GM19328 (cell line): ENCODE measurements at regions not wholly inside any gene's neighbourhood (a gene's known extent, or its start where the extent isn't known, plus 50 kb on each side); places are given as distances from the start of the nearest gene placed in this dataset.
"Not testable (repeated sequence)": the region's sequence is repeated elsewhere in the genome, so short reads cannot be mapped to it uniquely, and the experiment has no call there.

ENCODE experiments used
- ATAC-seq: cut with Tn5 transposase; IDR thresholded peaks from one replicate; pipeline ENCODE4 v1.9.1; 2021; ENCODE audit warnings: mild to moderate bottlenecking, moderate library complexity; ENCODE audit not compliant: unreplicated experiment

DNA sequence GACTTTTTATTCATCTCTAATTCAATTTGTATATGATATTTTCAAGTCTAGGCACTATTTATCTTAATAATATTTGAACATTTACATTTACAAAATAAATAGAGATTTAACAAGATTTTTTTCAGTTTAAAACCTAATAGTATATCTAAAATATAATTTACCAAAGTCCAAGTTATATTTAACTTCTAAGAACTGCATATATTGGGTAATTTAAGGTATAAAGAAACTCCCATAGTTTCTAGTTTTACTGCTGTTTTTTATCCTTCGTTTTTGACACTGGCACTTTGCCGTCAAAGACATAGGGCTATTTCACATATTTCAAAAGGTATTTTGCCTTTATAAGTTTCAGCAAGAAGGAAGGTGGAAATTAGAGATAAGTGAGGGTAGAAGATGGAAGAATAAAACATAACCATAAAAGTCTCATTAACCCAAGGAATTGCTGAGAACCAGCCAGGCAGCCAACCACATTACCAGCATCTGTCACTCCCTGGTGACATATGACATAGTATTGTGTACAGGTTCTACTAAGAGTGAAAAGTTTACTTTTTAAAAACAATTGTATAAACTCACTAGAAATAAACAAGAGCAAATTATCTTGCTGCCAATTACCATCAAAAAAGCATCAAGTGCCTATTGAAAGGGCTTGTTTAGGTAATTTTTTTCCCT lies 251.5 kb downstream of the NSUN3 start:
- ATAC-seq, result no peak

DNA sequence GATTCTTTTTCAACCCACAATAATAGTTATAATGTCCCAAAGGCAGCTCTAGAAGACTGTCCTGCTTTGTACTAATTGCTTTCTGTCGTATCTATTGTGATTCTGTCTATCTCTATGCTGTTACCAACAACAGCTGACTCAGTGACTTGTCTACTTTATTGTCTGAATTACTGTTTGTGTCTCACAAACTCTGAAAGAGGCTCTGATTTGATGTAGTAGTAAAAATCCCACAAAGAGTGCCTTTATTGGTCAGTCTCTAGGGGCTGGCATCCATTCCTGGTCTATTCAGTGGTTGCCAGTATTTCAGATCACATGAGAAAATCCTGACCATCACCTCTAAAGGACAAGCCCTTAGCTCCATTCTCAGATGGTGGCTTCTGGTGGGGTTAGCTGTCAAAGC lies 254.2 kb downstream of the NSUN3 start:
- ATAC-seq, result no peak

DNA sequence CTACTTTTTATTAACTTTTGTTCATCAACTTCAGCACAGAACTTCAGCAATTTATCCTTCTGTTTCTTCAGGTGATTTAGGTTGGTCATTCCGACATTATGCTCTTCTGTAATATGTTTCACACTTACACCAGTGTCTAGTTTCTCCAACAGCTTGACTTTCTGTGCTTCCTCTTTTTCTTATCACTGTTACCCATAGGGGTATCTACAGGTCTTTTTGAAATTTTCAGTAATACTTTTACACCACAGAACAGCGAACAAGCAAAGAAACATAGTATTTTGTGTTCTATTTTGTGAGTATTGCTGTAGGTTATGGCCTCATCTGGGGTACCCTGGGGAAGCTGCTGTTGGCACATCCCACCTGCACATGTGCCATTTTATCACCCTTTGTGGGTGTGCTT lies 260.7 kb downstream of the NSUN3 start:
- ATAC-seq, result no peak

DNA sequence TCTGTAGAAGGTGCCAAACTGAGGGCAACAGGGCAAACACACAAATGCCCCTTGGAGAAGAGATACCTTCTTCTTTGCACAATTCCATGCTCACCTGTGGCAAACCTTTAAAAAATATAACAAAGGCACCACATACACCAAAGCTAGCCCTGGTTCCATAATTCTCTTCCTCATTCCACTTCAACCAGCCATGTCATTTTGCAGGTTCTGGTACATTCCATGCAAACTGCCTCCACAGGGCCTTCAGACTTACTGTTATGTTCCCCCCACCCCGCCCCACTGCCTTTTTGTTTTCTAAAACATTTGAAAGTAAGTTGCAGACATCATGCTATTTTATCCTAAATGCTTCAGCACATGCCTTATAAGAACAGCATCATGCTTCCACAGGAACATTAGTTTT lies 269.0 kb downstream of the NSUN3 start:
- ATAC-seq, result no peak

DNA sequence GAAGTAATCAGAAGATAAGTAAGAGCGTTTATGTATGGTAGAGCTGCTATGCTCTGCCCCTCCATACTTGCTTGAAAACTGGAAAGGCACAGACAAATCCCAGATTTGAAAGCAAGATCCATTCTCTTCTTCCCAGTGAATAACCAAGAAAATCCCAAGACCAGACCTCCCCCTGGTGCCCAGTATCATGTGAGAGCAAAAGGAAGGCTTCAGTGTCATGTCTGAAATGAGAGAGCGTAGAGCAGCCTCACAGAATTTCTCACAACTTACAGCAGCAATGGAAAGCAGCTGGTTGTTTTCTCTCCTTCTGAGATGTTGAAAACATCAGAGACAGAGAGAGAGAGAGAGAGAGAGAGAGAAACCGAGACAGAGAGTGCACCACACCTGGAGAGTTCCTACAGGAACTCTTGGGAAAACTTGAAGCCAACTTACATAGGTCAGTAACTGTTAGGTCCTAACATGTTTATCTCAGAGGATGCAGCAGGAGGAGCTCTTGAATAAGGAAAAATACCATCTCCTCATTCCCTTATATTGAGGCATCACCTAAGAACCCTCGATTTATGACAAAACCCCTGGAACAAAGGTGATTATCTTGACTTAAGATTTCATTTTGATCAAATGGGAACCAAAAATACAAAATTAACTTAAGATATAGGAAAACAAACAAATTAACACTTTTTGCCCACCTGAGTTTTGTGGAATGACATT lies 273.3 kb downstream of the NSUN3 start:
- no peak for ATAC-seq

DNA sequence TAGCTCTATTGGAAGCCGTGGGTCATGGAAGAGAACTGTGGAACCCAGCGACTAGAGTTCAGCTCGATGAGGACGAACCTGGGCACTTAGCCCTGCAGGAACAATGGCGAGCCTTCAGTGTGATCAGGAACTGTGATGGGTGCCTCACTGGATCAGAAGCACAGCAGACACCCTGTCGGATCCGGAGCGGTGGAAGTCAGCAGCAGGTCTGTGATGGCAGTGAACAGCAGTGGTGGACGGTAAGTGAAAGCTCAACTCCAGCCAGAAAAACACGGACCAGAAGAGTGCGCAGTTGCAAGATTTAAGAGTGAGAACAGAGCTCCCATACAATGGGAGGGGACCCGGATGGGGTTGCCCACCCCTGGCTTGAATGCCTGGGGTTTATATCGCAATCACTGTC lies 282.2 kb downstream of the NSUN3 start:
- no peak for ATAC-seq

DNA sequence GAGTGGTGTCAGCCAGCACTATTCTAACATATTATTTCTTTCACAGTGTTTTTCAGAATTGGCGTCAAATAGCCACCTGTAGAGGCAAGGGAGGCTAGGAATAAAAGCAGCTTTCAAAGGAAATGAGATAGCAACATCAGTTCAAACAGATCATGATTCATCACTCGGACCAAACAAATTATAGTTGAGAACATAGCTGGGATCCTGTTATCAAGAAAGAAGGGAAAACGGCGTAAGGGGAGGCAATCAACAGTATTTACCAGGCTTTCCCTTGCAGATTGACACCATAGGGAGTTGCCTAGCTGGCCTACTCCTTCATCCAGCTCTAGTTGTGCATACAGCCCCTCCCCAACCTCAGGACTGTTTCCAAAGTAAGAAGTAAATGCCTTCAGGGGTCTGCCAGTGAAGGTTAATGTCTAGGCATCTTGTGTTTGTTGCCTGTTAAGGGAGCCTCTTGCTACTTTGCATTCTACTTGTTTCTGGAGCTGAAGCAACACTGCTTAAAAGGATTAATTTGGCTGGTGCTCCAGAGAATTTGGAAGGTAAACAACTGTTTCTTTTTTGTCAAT lies 286.5 kb downstream of the NSUN3 start:
- ATAC-seq, result no peak

DNA sequence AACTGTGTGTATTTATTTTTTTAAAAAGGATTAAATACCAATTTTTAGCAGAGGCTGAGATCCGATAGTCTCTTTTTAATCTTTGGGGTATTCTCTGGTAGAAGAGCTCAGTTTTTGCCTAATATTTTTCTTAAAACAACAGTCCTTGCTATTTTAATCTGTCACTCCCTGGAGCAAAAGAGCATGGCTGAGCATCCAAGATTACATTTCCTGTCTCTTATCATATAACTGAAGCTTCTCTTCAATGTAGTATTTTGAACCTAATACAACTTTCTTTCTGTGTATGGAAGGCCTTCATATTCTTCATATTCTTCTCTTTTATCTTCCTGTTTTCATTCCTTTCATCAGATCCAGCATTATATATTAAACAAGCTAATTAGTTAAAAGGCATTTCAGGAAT lies 293.7 kb downstream of the NSUN3 start:
- no peak for ATAC-seq

DNA sequence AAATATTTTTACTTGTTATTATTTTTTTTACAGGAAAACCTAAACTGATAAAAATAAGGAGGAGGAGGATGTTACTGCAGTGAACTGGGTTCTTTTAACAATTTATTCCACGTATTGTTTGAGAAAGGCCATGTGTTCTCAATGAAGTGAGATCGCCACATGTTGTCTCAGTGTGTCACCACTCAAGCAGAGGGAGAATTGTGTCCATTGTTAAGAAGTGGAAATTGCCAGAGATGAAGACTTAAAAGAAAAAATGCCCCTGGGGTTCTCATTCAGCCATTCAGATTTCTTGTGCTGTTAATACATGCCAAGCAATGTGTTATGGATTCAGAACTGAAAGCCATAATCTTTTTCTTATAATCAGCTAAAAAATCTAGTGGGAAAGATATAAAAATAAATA lies 297.1 kb downstream of the NSUN3 start:
- ATAC-seq, result no peak

DNA sequence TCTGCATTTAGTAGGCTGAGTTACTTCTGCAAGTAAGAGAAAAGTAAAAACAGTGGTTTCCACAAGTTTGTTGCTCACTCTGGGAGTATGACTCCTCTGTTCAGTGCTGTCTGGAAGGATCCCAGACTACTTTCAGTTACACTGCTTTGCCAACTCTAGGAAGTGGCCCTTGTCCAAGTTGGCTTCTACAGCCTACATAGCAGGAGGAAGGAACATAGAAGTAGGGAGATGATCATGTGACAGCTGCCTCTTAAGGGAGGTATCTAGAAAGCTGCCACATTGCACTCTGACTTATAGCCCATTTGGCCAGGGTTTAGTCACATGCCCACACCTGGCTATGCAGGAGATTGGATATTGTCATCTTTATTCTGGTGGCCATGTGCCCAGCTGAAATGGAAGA lies 298.1 kb downstream of the NSUN3 start:
- ATAC-seq, result no peak

DNA sequence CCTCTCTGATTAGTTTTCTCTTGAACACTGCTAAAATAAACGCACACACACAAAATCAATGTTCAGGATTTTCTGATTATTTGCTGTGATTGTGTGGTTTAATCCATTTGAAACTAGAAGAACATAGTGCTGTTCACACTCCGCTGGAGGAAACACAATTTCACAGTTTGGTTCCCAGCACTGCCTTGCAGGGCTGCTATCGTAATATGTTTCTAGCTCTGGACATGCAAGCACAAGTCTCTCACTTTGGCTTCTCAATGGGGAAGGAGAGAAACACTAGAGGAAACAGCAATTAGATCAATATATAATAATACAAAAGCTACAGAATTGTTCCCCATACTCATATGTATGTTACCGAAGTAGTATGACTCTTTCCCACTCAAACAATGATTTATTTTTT lies 299.5 kb downstream of the NSUN3 start:
- no peak for ATAC-seq

DNA sequence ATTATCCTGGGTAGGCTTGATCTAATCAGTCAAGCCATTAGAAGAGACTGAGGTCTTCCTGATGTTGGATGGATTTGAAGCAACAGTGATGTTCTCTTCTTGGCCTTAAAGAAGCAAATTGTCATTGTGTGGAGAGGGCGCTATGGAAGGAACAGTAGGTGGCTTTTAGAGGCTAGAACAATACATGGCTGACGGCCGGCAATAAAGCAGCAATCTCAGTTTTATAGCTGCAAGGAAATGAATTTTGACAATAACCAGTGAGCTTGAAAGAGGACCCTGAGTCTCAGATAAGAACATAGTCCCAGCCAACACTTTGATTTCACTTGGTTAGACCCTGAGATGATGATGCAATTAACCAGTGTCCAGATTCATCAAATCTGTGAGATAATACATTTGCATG lies 302.1 kb downstream of the NSUN3 start:
- no peak for ATAC-seq

DNA sequence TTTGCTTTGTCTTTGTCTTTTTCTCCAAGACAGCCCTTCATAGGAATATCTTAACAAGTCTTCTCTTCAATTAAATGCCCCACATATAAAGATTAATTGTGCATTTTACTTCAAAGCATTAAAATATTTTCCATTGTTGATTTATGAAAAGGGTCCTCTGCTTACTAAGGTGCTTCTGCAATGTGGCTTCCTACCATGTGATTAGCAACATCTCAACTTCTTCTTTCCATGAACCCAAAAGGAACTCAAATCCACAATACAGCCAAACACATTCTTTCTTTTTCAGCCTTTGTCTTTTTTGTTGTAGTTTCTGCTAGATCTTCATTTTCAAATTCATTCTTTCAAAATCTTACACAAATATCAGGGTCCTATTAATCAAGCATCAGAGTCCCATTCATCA lies 309.2 kb downstream of the NSUN3 start:
- ATAC-seq, result no peak

DNA sequence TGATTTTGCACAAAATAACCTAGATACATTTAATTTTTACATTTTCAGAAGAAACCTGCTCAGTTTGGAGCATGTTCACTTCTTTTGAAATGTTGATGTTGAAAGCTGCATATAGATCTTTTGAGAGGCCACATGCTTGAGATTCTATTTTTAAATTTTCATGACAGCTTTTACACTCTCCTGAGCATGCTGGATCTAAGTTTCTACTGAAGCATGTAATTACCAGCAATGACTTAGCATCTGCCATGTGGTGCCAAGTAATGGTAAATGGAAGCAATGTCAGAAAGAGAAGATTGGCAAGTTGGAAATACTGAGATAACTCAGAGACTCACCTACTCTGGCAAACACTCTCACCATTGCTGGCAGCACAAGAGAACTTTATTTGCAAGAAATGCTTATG lies 310.6 kb downstream of the NSUN3 start:
- no peak for ATAC-seq

DNA sequence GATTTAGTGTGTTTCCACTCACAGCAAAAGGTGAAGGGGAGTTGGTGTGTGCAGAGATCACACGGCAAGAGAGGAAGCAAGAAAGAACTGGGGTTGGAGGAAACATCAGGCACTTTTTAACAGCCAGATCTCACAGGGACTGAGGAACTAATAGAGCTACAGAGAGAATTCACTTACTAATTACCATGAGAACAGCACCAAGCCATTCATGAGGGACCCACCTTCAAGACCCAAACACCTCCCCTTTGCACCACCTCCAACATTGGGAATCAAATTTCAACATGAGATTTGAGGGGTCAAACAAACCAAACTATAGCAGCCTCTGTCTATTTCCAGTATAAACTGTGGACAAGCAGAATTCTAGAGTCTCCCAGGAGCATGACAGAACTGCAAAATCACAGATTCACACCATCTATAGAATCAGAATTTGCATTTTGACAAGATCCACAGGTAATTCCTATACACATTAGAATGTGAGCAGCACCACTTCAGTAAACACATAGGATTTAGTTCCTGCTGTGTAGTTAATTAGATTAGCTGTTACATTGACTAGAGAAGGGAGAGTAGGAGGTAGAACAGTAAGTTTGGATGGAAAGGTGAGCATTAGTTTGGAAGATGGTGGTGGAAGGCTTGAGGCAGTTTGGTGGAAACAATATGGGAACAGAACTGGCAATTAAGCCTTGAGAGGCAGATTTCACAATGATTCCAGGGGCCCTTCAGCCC lies 311.7 kb downstream of the NSUN3 start:
- ATAC-seq, result no peak

DNA sequence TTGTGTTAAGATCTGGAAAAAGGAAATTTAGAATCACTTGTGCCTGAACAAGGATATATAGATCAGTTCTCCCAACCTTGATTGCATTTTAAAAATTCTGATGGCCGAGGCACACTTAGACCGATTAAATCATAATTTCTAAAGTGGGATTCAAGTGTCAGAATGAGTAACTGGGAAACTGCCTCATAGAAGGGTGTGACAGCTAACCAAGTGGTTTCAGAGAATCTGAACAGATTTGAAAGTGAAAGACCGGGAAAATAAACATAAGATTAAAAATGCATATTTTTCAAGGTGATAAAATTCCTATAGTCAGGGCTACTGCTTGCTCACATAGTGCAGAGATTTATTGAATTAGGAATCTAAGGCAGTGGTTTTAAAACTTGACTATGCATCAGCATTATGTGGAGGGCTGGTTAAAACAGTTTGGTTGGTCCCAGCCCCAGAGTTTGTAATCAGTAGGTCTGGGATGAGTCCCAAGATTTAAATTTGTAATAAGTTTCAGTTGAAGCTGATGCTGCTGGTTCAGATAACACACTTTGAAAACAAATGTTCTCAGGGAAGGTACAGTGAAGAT lies 314.3 kb downstream of the NSUN3 start:
- ATAC-seq, result not testable (repeated sequence)

DNA sequence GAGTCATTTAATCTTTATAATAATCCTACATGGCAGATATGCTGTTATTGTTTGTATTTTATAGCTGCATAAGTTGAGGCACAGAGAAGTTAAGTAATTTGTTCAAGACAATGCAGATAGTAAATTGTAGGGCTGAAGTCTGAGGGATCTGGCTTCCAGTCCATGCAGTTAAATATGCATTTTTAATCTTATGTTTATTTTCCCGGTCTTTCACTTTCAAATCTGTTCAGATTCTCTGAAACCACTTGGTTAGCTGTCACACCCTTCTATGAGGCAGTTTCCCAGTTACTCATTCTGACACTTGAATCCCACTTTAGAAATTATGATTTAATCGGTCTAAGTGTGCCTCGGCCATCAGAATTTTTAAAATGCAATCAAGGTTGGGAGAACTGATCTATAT lies 315.0 kb downstream of the NSUN3 start:
- not testable (repeated sequence) for ATAC-seq

DNA sequence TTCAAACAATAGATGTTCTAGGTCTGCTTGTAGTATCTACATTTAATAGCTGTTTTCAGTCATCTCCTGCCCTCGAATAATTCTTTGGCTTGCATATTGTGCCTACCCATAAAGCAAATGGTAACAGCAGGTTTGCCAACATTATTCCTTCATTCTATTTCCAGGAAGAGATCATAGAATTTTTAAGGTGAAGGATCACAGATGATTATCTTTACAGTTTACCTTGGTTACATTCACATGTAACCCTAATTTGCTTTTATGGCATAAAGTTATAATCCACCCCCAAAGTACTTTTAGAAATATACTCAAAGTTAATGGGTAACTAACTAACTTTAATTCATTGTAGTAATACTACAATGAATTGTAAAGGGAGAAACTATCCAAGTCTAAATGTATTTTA lies 315.5 kb downstream of the NSUN3 start:
- no peak for ATAC-seq

DNA sequence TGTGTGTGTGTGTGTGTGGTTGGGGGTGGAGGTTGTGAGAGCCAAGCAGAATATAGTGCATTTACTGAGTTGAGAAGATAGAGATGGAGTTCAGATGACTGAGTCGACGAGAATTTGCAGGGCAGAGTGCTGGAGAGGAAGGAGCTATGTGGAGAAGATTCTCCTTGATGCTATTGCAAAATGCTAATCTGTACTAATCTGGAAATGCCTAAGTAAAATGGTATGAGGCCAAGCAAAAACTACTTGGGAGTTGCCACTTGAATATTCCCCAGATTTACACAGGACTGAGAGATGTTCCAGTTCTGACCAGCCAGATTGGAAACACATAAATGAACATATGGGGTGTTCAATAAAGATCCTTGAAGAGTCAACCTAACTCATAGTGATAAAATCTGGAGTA lies 316.4 kb downstream of the NSUN3 start:
- no peak for ATAC-seq

DNA sequence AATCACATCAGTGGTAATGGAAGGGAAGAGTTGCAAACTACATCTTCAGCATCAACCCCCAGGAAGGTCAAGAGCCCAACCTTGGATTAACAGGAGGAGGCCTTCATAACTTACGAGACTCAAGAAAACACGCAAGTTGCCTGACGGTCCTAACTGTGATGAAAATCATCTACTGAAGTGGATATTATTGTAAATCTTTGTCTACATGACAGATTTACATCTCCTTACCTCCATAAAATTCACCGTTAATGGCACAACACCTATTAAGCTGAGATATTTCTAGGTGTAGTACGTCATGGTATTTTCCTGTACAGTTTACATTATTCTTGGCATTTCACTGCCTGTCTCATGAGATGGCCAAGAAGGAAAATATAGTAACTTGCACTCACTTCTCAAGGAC lies 332.0 kb downstream of the NSUN3 start:
- ATAC-seq, result no peak

DNA sequence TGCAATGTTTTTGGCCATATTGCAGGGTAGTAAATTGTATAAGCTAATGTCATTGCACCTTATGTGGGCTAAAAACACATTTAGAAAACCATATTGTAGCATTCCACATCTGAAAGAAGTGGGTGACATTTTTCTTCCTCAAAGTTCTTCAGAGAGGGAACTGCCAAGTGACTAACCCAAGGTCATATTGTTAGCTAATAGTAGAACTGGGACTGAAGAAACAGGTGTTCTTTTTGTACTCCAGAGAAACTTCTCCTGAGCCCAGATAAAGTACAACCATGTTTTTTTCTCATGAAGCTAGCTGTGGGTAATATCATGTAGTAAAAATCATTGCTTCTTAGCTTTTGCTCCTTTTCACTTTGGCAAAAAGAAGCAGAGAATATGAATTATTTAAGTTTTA lies 333.0 kb downstream of the NSUN3 start:
- ATAC-seq, result no peak

DNA sequence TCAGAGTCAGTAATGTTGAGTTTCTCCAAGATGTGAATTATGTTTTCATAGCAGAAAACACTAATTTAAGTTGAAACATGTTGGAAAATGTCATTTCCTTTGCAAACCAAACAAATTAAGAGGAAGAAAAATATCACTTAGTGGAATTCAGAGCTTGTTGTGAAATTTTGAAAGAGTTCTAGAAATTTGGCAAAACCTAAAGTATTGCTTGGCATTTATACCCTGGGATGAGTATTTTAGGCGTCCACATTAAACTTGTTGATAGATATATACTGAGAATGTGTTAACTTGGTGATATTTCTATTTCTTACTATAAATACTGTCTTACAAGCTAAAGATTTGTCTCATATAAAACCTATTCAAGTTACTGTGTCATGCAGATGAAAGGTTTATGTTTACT lies 335.2 kb downstream of the NSUN3 start:
- ATAC-seq, result no peak
